GM23338 (cell line): ENCODE measurements at regions not wholly inside any gene's neighbourhood (a gene's known extent, or its start where the extent isn't known, plus 50 kb on each side); places are given as distances from the start of the nearest gene placed in this dataset.

Source experiments
- ATAC-seq: fragments of 200-7000 bp; cut with Tn5 transposase; 3 replicates; pipeline ENCODE4 v1.9.1; 2020
- DNase-seq: peaks from one replicate; pipeline ENCODE4 v3.0.0-alpha.2; 2015; ENCODE audit warnings: low spot score
- H2AFZ ChIP-seq: fragments of 200-600 bp; sonication (generic); 2 replicates; pipeline ENCODE4 v1.8.0; 2016; ENCODE audit warnings: antibody characterized with exemption, mild to moderate bottlenecking, moderate library complexity
- H3F3A ChIP-seq: fragments of 200-600 bp; sonication (generic); replicated peaks from 2 replicates; pipeline ENCODE4 v1.8.0; 2017; ENCODE audit warnings: antibody characterized with exemption, mixed run types, low read depth
- H3K27ac ChIP-seq: fragments of 200-600 bp; sonication (generic); 2 replicates; pipeline ENCODE4 v1.6.1; 2016; ENCODE audit warnings: low read depth
- H3K27me3 ChIP-seq: fragments of 200-600 bp; sonication (generic); 2 replicates; pipeline ENCODE4 v1.8.0; 2016; ENCODE audit warnings: mild to moderate bottlenecking, mixed run types, moderate library complexity; ENCODE audit not compliant: insufficient read depth
- H3K36me3 ChIP-seq: fragments of 200-600 bp; sonication (generic); 2 replicates; pipeline ENCODE4 v1.8.0; 2016; ENCODE audit warnings: mild to moderate bottlenecking; ENCODE audit not compliant: insufficient read depth
- H3K4me1 ChIP-seq: fragments of 200-600 bp; sonication (generic); 2 replicates; pipeline ENCODE4 v1.8.0; 2016; ENCODE audit warnings: mild to moderate bottlenecking, moderate library complexity; ENCODE audit not compliant: insufficient read depth
- H3K4me2 ChIP-seq: fragments of 200-600 bp; sonication (generic); 2 replicates; pipeline ENCODE4 v1.7.1; 2017; ENCODE audit warnings: mixed run types
- H3K4me3 ChIP-seq: fragments of 200-600 bp; sonication (generic); 2 replicates; pipeline ENCODE4 v1.6.1; 2016; ENCODE audit warnings: mixed run types
- H3K79me2 ChIP-seq: fragments of 200-600 bp; sonication (generic); replicated peaks from 2 replicates; pipeline ENCODE4 v1.8.0; 2017; ENCODE audit warnings: mild to moderate bottlenecking; ENCODE audit not compliant: insufficient read depth
- H3K9me2 ChIP-seq: fragments of 200-600 bp; sonication (generic); 2 replicates; pipeline ENCODE4 v1.8.0; 2017; ENCODE audit not compliant: insufficient read depth
- H4K20me1 ChIP-seq: fragments of 200-600 bp; sonication (generic); replicated peaks from 2 replicates; pipeline ENCODE4 v1.8.0; 2017; ENCODE audit warnings: mild to moderate bottlenecking; ENCODE audit not compliant: insufficient read depth
- H3K27ac Mint-ChIP-seq: 2 replicates; pipeline ENCODE4 v1.8.0; 2020; ENCODE audit warnings: inconsistent platforms, mild to moderate bottlenecking, moderate library complexity, mixed read lengths
- H3K27me3 Mint-ChIP-seq: 3 replicates; pipeline ENCODE4 v1.8.0; 2022; ENCODE audit warnings: low read depth, mild to moderate bottlenecking, moderate library complexity, mixed read lengths, inconsistent platforms; ENCODE audit not compliant: insufficient read depth, poor library complexity
- H3K36me3 Mint-ChIP-seq: 3 replicates; pipeline ENCODE4 v1.8.0; 2021; ENCODE audit warnings: low read depth, mild to moderate bottlenecking, inconsistent platforms, moderate library complexity, mixed read lengths
- H3K4me1 Mint-ChIP-seq: 3 replicates; pipeline ENCODE4 v1.8.0; 2020; ENCODE audit warnings: mild to moderate bottlenecking, inconsistent platforms, mixed read lengths
- H3K4me3 Mint-ChIP-seq: 3 replicates; pipeline ENCODE4 v1.8.0; 2021; ENCODE audit warnings: moderate library complexity, mild to moderate bottlenecking, inconsistent platforms, mixed read lengths
- H3K9me3 Mint-ChIP-seq: 3 replicates; pipeline ENCODE4 v1.8.0; 2020; ENCODE audit warnings: moderate library complexity, mild to moderate bottlenecking, inconsistent platforms, mixed read lengths
- CREB1 ChIP-seq: fragments of 250-450 bp; sonication (Bioruptor Pico); IDR thresholded peaks from 2 replicates; pipeline ENCODE4 v1.5.0; 2020; ENCODE audit warnings: low read depth, mild to moderate bottlenecking, moderate library complexity
- CTCF ChIP-seq, 2 experiments: fragments of 200-600 bp in 1 of 2; sonication (generic) in 1 of 2; conservative IDR thresholded peaks; 2 replicates each; pipeline versions ENCODE4 v1.5.1 to v1.6.1; 2016 to 2017; ENCODE audit warnings: antibody characterized with exemption in 2 of 2, low read depth in 2 of 2, mild to moderate bottlenecking in 2 of 2, moderate library complexity in 1 of 2
- ETS1 ChIP-seq: IDR thresholded peaks from 2 replicates; pipeline ENCODE4 v1.6.1; 2016; ENCODE audit warnings: antibody characterized with exemption
- EZH2 ChIP-seq: fragments of 200-600 bp; sonication (generic); IDR thresholded peaks from one replicate; pipeline ENCODE4 v1.8.0; 2017; ENCODE audit warnings: antibody characterized with exemption, mild to moderate bottlenecking, low read depth; ENCODE audit not compliant: unreplicated experiment
- EZH2phosphoT487 ChIP-seq: fragments of 200-600 bp; sonication (generic); IDR thresholded peaks from one replicate; pipeline ENCODE4 v1.8.1; 2018; ENCODE audit warnings: antibody characterized with exemption; ENCODE audit not compliant: unreplicated experiment
- POLR2AphosphoS5 ChIP-seq: IDR thresholded peaks from 2 replicates; pipeline ENCODE4 v1.6.1; 2016; ENCODE audit warnings: antibody characterized with exemption, low read depth
- STAT1 ChIP-seq: IDR thresholded peaks from one replicate; pipeline ENCODE4 v1.6.1; 2016; ENCODE audit warnings: antibody characterized with exemption; ENCODE audit not compliant: unreplicated experiment
- ZNF331 ChIP-seq: fragments of 250-450 bp; sonication (Bioruptor Pico); IDR thresholded peaks from 2 replicates; pipeline ENCODE4 v1.5.0; 2020; ENCODE audit warnings: low read depth, mild to moderate bottlenecking, moderate library complexity
- ZNF462 ChIP-seq: fragments of 250-450 bp; sonication (Bioruptor Pico); IDR thresholded peaks from 2 replicates; pipeline ENCODE4 v1.5.0; 2020; ENCODE audit warnings: mild to moderate bottlenecking, moderate library complexity

- Mint-ChIP-seq H3K27me3 (peaks cover 9% of the 10 kb centered on the region), H3K27ac (no peak overlapping the region), H3K4me1 (no peaks in the 10 kb centered on the region), H3K9me3 (no peaks in the 10 kb centered on the region), H3K36me3 (no peaks in the 10 kb centered on the region), H3K4me3 (no peak overlapping the region)
- H3K27ac ChIP-seq = no peak overlapping the region
- H2AFZ ChIP-seq = no peak overlapping the region
- H3K79me2 ChIP-seq = no peaks in the 10 kb centered on the region
- DNase-seq = no peak
- H3K4me1 ChIP-seq = no peaks in the 10 kb centered on the region
- no peak for TF ChIP-seq EZH2
- no peak for TF ChIP-seq CREB1 (CRISPR knock-in tag)
- H3K4me3 ChIP-seq = no peak overlapping the region
- ATAC-seq = no peak
- no peaks in the 10 kb centered on the region for H3K9me2 ChIP-seq
- H3K4me2 ChIP-seq = no peak overlapping the region
- no peaks in the 10 kb centered on the region for H3K36me3 ChIP-seq
- H3K27me3 ChIP-seq = no peaks in the 10 kb centered on the region
- no peaks in the 10 kb centered on the region for H3F3A ChIP-seq
- no peaks in the 10 kb centered on the region for H4K20me1 ChIP-seq
These were observed 55.3 kb upstream of the ZFP42 start for GRCh38 chr4:187940299-187940698.

GRCh38 chr4:187942968-187943367 is 52.6 kb upstream of the ZFP42 start:
- H3K27me3 Mint-ChIP-seq = peaks cover 4% of the 10 kb centered on the region
- no peak for TF ChIP-seq CTCF (conservative IDR thresholded peaks at IDR 0.05; ENCODE audit: low read depth in 2 of 2)
- no peak for TF ChIP-seq ETS1
- TF ChIP-seq ZNF331 (CRISPR knock-in tag) = no peak
- no peak for TF ChIP-seq POLR2AphosphoS5
- TF ChIP-seq ZNF462 (CRISPR knock-in tag) = no peak
- no peak for TF ChIP-seq CREB1 (CRISPR knock-in tag)
- no peak for TF ChIP-seq EZH2phosphoT487
- TF ChIP-seq STAT1 = no peak
- H3K4me1 ChIP-seq = no peaks in the 10 kb centered on the region
- H3K27me3 ChIP-seq = no peaks in the 10 kb centered on the region
- H3K79me2 ChIP-seq = no peaks in the 10 kb centered on the region
- H3K9me3 Mint-ChIP-seq = no peaks in the 10 kb centered on the region
- no peak overlapping the region for H3K4me3 Mint-ChIP-seq
- no peaks in the 10 kb centered on the region for H3F3A ChIP-seq
- H3K27ac ChIP-seq = no peak overlapping the region
- ATAC-seq = no peak
- H4K20me1 ChIP-seq = no peaks in the 10 kb centered on the region
- no peaks in the 10 kb centered on the region for H3K36me3 Mint-ChIP-seq
- H3K4me1 Mint-ChIP-seq = peaks cover 2% of the 10 kb centered on the region; the same call in 1 of the 3 replicates
- no peaks in the 10 kb centered on the region for H3K36me3 ChIP-seq
- no peak for DNase-seq
- no peak overlapping the region for H2AFZ ChIP-seq
- H3K4me3 ChIP-seq = no peak overlapping the region
- H3K9me2 ChIP-seq = no peaks in the 10 kb centered on the region
- no peak overlapping the region for H3K27ac Mint-ChIP-seq
- no peak overlapping the region for H3K4me2 ChIP-seq
